Effector memory CD4-positive, alpha-beta T cell (primary cell): ENCODE measurements at regions not wholly inside any gene's neighbourhood (a gene's known extent, or its start where the extent isn't known, plus 50 kb on each side); places are given as distances from the start of the nearest gene placed in this dataset.
"Not testable (repeated sequence)": the region's sequence is repeated elsewhere in the genome, so short reads cannot be mapped to it uniquely, and the experiment has no call there.

Experiments
- DNase-seq, 3 donors: peaks; one replicate each; pipeline ENCODE4 v3.0.0-alpha.2; 2020
- H3K27ac ChIP-seq: 2 replicates; pipeline ENCODE4 v1.7.0; 2013; ENCODE audit warnings: mild to moderate bottlenecking, low read length, moderate library complexity; ENCODE audit not compliant: insufficient read depth, poor library complexity, severe bottlenecking
- H3K27me3 ChIP-seq: replicated peaks from 2 replicates; pipeline ENCODE4 v1.7.0; 2013; ENCODE audit warnings: mild to moderate bottlenecking, low read length; ENCODE audit not compliant: insufficient read depth, control insufficient read depth, poor library complexity, severe bottlenecking
- H3K36me3 ChIP-seq: 2 replicates; pipeline ENCODE4 v1.7.0; 2013; ENCODE audit warnings: mild to moderate bottlenecking, low read length, moderate library complexity; ENCODE audit not compliant: control insufficient read depth, insufficient read depth
- H3K4me1 ChIP-seq: 2 replicates; pipeline ENCODE4 v1.7.0; 2013; ENCODE audit warnings: low read length, mild to moderate bottlenecking; ENCODE audit not compliant: control insufficient read depth, insufficient read depth, poor library complexity, severe bottlenecking
- H3K4me3 ChIP-seq: 2 replicates; pipeline ENCODE4 v1.7.0; 2013; ENCODE audit warnings: low read length, low read depth, mild to moderate bottlenecking; ENCODE audit not compliant: insufficient read depth, poor library complexity, severe bottlenecking
- H3K9me3 ChIP-seq: 2 replicates; pipeline ENCODE4 v1.7.0; 2013; ENCODE audit warnings: mild to moderate bottlenecking, low read length, moderate library complexity; ENCODE audit not compliant: control insufficient read depth

DNA sequence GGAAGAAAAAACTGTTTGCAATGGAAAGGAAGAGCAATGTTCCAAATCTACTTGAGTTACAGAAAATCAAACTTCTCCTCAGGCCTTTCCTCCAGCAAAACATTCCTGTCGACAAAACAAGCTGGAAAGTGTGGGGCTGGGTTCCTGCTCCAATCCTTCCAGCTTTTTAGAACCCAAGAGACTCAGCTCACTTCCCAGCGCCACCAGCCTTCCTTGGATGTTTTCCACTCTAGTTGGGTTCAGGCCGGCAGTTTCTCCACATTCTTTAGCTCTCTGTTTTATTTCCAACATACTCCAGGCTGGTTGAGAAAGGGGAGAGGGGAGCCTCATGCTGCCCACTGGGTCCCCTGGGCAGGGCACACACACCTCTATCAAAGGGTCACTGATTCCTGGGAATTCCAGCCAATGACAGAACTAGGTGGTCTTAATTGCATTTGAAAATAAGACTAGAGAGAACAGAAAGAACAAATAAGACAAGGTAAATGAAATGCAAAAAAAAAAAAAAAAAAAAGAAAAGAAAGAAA lies 287.5 kb upstream of the FRG1 start:
- DNase-seq, H3K27ac ChIP-seq, H3K36me3 ChIP-seq, H3K4me3 ChIP-seq, H3K9me3 ChIP-seq, H3K4me1 ChIP-seq, H3K27me3 ChIP-seq: not testable (repeated sequence)

DNA sequence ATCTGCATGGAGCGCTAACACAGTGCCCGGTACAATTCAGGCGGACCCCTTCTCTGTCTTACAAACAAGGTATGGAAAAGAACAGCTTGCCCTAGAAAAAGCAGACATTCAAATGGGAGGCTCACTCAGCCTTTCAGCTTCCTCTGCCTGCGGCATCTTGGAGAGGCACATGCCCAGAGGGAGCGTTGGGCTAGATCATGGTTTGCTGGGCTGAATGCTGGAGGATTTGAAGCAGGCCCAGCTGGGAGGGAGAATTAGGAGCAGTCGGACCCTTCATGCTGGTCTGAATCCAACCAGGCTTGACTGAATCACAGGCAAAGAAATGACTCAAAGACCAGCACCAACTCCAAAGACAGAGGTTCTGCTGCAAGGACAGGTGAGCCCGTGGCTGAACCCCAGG lies 286.7 kb upstream of the FRG1 start:
- not testable (repeated sequence) for DNase-seq, H3K4me3 ChIP-seq, H3K4me1 ChIP-seq, H3K27ac ChIP-seq, H3K36me3 ChIP-seq, H3K9me3 ChIP-seq, H3K27me3 ChIP-seq

DNA sequence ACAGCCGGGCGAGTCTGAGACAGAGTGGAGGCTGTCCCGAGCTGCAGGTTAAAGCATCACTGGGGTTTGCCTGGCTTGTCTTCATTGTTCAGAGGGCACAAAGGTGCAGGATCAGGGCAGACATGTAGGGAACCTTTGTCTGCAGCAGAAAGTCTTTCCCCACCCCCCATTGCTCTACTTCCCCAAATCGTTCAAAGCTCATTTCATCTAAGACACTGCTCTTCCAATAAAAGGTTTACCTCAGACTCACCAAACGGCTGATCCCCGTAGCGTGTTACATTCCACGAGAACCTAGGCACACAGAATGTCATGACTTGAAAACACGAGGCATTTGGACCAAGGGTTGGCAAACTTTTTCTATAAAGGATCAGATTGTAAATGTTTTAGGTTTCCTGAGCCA lies 286.3 kb upstream of the FRG1 start:
- not testable (repeated sequence) for H3K27me3 ChIP-seq, H3K27ac ChIP-seq, DNase-seq, H3K36me3 ChIP-seq, H3K4me3 ChIP-seq, H3K9me3 ChIP-seq, H3K4me1 ChIP-seq

DNA sequence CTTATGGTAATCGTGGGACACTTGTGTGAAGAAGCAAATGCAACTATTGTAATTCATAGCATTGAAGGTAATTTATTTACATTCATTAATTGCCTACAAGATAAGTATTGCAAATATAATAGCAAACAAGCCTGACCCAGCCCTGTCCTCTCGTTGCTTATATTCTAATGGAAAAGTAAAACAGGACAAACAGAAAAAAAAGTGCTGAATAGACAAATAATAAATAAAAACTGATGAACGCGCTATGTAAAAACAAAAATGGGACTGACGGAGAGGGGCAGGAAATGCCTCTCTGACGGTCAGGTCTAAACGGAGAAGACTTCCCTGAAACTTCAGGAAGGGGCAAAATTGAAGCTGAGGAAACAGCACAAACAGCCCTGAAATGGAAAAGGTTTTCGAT lies 284.9 kb upstream of the FRG1 start:
- H3K4me1 ChIP-seq, H3K27me3 ChIP-seq, H3K27ac ChIP-seq, H3K36me3 ChIP-seq, H3K9me3 ChIP-seq, H3K4me3 ChIP-seq, DNase-seq: not testable (repeated sequence)

DNA sequence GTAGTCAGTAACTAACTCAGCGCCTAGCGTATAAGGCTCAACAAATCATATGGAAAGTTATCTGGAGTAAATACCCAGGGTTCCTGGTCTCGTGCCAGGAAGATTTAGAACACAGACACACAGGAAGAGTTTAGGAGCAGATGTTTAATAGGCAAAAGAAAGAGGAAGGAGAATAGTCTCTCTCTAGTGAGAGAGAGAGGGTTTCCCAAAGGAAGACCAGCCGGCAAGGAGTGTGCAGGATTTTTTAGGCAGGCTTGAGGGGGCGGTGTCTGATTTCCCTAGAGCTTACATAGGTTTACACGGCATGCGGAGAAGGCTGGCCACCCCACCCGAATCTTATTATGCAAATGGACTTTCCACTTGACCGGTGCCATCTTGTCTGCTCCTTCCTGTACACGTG lies 284.0 kb upstream of the FRG1 start:
- H3K27ac ChIP-seq: no peak overlapping the region
- no peak for DNase-seq

DNA sequence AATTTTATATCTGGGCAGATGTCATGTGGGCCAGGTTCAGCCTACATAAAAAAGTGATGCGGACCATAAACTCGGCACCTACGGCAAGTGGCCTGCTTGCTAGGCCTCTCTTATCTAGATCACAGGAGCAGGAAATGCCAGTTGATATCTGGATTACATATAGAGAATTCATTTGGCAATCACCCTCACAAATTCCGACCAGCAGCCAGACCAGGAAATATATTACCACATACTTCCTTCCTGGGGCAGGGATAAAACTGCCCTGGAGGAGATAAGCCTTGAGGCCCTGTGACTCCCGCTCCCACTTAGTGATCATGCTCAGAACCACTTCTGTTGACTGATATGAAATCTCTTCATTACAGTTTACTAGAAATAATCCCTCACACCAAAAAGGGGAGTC lies 282.4 kb upstream of the FRG1 start:
- not testable (repeated sequence) for H3K27me3 ChIP-seq, H3K27ac ChIP-seq, DNase-seq, H3K4me1 ChIP-seq, H3K36me3 ChIP-seq, H3K4me3 ChIP-seq, H3K9me3 ChIP-seq

More for the DNA sequence above, 284.0 kb upstream of the FRG1 start:
- no peak overlapping the region for H3K4me3 ChIP-seq
- no peaks in the 10 kb centered on the region for H3K36me3 ChIP-seq
- no peaks in the 10 kb centered on the region for H3K27me3 ChIP-seq
- H3K9me3 ChIP-seq: no peaks in the 10 kb centered on the region
- no peaks in the 10 kb centered on the region for H3K4me1 ChIP-seq

DNA sequence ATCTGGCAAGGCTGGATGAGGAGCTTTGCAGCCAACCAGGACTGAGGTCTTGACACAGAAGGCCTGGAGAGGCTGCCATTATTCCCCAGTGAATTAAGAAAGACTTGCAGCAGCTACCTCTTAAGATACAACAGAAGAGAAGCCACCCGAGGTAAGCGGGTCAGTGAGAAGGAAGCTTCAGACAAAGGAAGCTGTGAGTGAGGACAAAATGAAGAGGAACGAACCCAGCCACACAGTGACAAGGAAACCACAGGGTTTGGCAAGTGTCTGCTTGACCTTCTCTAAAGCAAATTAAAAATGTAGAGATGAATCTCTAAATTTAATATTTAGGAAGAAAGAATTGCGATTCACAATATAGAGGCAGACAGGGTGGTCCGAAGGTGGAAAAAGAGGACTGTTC lies 281.8 kb upstream of the FRG1 start:
- H3K9me3 ChIP-seq, H3K4me1 ChIP-seq, DNase-seq, H3K27ac ChIP-seq, H3K27me3 ChIP-seq, H3K36me3 ChIP-seq, H3K4me3 ChIP-seq: not testable (repeated sequence)

DNA sequence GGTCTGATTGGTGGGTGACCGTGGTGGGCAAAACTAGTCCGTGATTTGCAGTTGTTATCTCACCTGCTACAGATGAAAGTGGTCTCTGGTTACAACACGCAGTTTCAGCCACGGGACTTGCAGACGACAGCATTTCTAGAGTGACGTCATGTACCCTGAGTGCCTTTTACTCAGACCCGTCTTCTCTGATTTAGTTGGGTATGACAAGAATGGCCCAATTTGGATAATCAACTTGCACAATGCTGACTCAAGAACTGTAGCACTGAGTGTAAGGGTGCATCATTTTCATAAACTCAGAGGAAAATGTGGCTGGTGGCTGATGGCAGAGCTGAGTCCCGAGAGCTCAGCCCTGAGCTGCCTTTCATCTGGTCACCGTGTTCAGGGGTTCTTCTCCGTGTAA lies 281.4 kb upstream of the FRG1 start:
- no peak overlapping the region for H3K27ac ChIP-seq
- no peaks in the 10 kb centered on the region for H3K36me3 ChIP-seq
- no peaks in the 10 kb centered on the region for H3K27me3 ChIP-seq
- no peak for DNase-seq
- H3K4me1 ChIP-seq: no peaks in the 10 kb centered on the region
- H3K9me3 ChIP-seq: no peaks in the 10 kb centered on the region
- H3K4me3 ChIP-seq: no peak overlapping the region

DNA sequence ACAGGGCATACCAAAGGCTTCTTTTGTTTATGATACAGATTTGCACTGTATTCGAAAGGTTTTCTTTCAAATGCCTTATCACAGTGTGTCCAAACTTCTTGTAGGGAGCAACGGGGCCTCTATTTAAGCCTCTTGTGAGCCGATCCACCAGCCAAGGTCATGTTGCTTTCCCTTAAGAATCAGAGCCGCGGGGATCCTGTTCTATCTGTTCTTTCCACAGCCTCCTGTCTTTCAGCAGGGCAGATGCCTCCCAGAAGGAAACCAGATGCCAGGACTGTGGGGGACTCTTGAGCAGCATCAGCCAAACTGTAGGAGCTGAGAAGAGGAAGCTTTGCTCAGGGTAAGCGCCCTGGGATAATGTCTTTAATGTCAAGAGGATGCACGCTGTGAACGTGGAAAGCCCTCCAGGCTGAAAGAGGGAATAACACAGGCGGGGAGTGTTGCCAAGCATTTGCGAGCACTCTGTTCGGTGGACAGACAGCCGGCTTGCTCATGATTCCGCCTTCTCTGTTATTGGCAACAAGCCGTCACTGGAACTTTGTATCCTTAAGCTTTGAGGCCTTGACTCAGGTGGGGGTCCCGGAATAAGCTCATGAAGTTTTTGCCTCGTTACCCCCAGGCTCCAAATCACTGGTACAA lies 279.8 kb upstream of the FRG1 start:
- Histone ChIP-seq H3K9me3 (no peaks in the 10 kb centered on the region), H3K4me1 (no peaks in the 10 kb centered on the region), H3K36me3 (no peaks in the 10 kb centered on the region), H3K4me3 (no peak overlapping the region), H3K27ac (no peak overlapping the region), H3K27me3 (no peaks in the 10 kb centered on the region)
- no peak for DNase-seq

DNA sequence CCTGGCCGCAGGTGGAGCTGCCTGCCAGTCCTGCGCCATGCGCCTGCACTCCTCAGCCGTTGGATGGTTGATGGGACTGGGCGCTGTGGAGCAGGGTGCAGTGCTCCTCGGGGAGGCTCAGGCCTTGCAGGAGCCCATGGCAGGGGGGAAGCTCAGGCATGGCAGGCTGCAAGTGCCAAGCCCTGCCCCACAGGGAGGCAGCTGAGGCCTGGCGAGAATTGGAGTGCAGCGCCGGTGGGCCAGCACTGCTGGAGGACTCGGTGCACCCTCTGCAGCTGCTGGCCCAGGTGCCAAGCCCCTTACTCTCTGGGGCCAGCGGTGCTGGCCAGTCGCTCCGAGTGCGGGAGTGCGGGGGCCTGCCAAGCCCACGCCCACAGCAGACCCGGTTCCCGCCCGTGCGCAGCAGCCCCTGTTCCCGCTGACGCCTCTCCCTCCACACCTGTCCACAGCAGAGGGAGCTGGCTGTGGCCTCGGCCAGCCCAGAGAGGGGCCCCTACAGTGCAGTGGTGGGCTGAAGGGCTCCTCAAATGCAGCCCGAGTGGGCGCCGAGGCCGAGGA lies 275.9 kb upstream of the FRG1 start:
- Histone ChIP-seq H3K27ac (no peak overlapping the region), H3K4me3 (no peak overlapping the region), H3K4me1 (no peaks in the 10 kb centered on the region), H3K36me3 (no peaks in the 10 kb centered on the region), H3K27me3 (no peaks in the 10 kb centered on the region), H3K9me3 (no peaks in the 10 kb centered on the region)
- DNase-seq: no peak
